ENCODE measurements at regions not wholly inside any gene's neighbourhood (a gene's known extent, or its start where the extent isn't known, plus 50 kb on each side); places are given as distances from the start of the nearest gene placed in this dataset.

GRCh38 chr20:41734506-41734945, 116.3 kb upstream of the CHD6 start (continued):
- TF ChIP-seq NFKBIZ (CRISPR knock-in tag; IDR thresholded peaks at IDR 0.05) (no peak), MEF2D (CRISPR knock-in tag; IDR thresholded peaks at IDR 0.05) (no peak), NR2F1 (CRISPR knock-in tag; IDR thresholded peaks at IDR 0.05) (peak; percentile 58 to 74), MLX (CRISPR knock-in tag; IDR thresholded peaks at IDR 0.05) (no peak), YEATS2 (CRISPR knock-in tag; IDR thresholded peaks at IDR 0.05; ENCODE audit: borderline replicate concordance) (0 out of 2 replicates have a peak, but pooled peaks have one; percentile 30), KAT2B (IDR thresholded peaks at IDR 0.05; ENCODE audit: borderline replicate concordance, low read depth, low read length) (no peak), ZNF367 (CRISPR knock-in tag; IDR thresholded peaks at IDR 0.05; ENCODE audit: borderline replicate concordance) (no peak), CCDC6 (CRISPR knock-in tag; IDR thresholded peaks at IDR 0.05) (no peak), ZGPAT (CRISPR knock-in tag; IDR thresholded peaks at IDR 0.05) (0 out of 2 replicates have a peak, but pooled peaks have one; percentile 49), MYC (CRISPR knock-in tag; IDR thresholded peaks at IDR 0.05; ENCODE audit: borderline replicate concordance) (peak; percentile 32; the same call in 1 of the 2 replicates), ZNF749 (CRISPR knock-in tag; IDR thresholded peaks at IDR 0.05; ENCODE audit: borderline replicate concordance) (no peak), ZNF230 (CRISPR knock-in tag; IDR thresholded peaks at IDR 0.05) (0 out of 2 replicates have a peak, but pooled peaks have one; percentile 65), ZNF326 (CRISPR knock-in tag; IDR thresholded peaks at IDR 0.05; ENCODE audit: borderline replicate concordance) (no peak), NR3C1 (CRISPR knock-in tag; IDR thresholded peaks at IDR 0.05) (no peak), REPIN1 (CRISPR knock-in tag; IDR thresholded peaks at IDR 0.05; ENCODE audit: borderline replicate concordance, low read depth) (peak; percentile 68; the same call in 1 of the 2 replicates)
- TF ChIP-seq, protein P1, sequence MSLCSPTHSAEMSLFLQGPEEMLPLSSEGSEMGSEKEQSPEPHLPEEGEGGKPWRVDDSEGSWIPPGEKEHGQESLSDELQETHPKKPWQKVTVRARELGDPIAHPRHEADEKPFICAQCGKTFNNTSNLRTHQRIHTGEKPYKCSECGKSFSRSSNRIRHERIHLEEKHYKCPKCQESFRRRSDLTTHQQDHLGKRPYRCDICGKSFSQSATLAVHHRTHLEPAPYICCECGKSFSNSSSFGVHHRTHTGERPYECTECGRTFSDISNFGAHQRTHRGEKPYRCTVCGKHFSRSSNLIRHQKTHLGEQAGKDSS (CRISPR knock-in tag; IDR thresholded peaks at IDR 0.05; ENCODE audit: borderline replicate concordance, low read depth), result peak; percentile 38; the same call in 1 of the 2 replicates
- TF ChIP-seq, protein P2, sequence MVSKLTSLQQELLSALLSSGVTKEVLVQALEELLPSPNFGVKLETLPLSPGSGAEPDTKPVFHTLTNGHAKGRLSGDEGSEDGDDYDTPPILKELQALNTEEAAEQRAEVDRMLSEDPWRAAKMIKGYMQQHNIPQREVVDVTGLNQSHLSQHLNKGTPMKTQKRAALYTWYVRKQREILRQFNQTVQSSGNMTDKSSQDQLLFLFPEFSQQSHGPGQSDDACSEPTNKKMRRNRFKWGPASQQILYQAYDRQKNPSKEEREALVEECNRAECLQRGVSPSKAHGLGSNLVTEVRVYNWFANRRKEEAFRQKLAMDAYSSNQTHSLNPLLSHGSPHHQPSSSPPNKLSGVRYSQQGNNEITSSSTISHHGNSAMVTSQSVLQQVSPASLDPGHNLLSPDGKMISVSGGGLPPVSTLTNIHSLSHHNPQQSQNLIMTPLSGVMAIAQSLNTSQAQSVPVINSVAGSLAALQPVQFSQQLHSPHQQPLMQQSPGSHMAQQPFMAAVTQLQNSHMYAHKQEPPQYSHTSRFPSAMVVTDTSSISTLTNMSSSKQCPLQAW (CRISPR knock-in tag; IDR thresholded peaks at IDR 0.05), result 0 out of 2 replicates have a peak, but pooled peaks have one; percentile 24
- TF ChIP-seq, protein P3, sequence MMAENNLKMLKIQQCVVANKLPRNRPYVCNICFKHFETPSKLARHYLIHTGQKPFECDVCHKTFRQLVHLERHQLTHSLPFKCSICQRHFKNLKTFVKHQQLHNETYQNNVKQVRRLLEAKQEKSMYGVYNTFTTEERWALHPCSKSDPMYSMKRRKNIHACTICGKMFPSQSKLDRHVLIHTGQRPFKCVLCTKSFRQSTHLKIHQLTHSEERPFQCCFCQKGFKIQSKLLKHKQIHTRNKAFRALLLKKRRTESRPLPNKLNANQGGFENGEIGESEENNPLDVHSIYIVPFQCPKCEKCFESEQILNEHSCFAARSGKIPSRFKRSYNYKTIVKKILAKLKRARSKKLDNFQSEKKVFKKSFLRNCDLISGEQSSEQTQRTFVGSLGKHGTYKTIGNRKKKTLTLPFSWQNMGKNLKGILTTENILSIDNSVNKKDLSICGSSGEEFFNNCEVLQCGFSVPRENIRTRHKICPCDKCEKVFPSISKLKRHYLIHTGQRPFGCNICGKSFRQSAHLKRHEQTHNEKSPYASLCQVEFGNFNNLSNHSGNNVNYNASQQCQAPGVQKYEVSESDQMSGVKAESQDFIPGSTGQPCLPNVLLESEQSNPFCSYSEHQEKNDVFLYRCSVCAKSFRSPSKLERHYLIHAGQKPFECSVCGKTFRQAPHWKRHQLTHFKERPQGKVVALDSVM (CRISPR knock-in tag; IDR thresholded peaks at IDR 0.05), result no peak
